ENCODE measurements at regions not wholly inside any gene's neighbourhood (a gene's known extent, or its start where the extent isn't known, plus 50 kb on each side); places are given as distances from the start of the nearest gene placed in this dataset.

GRCh38 chr5:52682492-52682891 is 105.2 kb upstream of the ITGA1 start:
- TF ChIP-seq, protein P1, sequence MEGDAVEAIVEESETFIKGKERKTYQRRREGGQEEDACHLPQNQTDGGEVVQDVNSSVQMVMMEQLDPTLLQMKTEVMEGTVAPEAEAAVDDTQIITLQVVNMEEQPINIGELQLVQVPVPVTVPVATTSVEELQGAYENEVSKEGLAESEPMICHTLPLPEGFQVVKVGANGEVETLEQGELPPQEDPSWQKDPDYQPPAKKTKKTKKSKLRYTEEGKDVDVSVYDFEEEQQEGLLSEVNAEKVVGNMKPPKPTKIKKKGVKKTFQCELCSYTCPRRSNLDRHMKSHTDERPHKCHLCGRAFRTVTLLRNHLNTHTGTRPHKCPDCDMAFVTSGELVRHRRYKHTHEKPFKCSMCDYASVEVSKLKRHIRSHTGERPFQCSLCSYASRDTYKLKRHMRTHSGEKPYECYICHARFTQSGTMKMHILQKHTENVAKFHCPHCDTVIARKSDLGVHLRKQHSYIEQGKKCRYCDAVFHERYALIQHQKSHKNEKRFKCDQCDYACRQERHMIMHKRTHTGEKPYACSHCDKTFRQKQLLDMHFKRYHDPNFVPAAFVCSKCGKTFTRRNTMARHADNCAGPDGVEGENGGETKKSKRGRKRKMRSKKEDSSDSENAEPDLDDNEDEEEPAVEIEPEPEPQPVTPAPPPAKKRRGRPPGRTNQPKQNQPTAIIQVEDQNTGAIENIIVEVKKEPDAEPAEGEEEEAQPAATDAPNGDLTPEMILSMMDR (IDR thresholded peaks at IDR 0.05; ENCODE audit: low read depth, low read length): no peak
- H3K4me3 ChIP-seq (ENCODE audit: low read depth, low read length): no peak overlapping the region

- no peak overlapping the region for H3K4me3 ChIP-seq (ENCODE audit: low read depth, low read length)
- TF ChIP-seq, protein P1 (IDR thresholded peaks at IDR 0.05; ENCODE audit: low read depth, low read length): no peak
Observed at GRCh38 chr5:52684051-52684450, 103.7 kb upstream of the ITGA1 start.

- TF ChIP-seq, protein P1 (IDR thresholded peaks at IDR 0.05; ENCODE audit: low read depth, low read length): no peak
- H3K4me3 ChIP-seq (ENCODE audit: low read depth, low read length): no peak overlapping the region
Observed at GRCh38 chr5:52685566-52685965, 102.2 kb upstream of the ITGA1 start.

DNA sequence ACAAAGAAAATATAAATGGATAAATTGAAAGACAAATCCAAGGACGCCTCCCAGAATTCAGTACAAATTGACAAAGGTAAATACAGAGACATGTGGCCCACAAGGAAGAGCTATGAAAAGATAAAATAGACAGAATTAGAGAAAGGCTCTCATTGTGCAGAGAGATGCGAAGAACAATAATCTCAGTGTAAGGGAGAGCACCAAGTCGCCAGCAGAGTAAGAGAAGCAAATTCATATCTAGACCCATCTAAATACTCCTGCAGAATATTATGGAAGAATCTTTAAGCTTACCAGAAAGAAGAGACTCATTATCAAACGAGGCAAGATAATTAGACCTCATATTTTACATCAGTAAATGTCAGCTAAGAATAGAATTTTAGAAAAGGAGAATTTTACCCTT is 101.7 kb upstream of the ITGA1 start:
- TF ChIP-seq, protein P1 (IDR thresholded peaks at IDR 0.05; ENCODE audit: low read depth, low read length): no peak
- H3K4me3 ChIP-seq (ENCODE audit: low read depth, low read length): no peak overlapping the region

DNA sequence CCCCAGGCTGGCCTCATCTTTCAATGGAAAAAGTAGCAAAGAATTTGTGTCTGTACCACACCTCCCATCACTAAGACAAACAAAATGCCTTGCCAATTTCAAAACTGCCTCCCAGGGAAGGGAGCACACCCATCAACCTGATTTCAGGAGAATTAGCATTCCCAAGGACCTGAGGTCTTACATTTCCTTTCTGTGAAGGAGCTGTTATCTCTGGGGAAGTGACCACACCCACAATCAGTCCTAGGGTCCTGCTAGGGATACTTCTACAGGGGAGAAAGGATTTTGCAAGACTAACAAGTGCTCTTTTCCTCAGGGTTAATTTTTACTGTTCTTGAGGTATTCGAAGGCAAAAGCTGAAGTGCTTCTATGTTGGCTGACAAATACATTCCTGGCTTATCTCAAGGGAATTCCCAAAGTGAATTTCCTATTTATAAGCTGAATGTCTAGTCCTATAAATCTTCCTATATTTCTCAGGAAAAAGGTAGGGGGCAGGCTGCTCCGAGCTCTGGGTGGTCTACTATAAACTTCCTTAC is 97.4 kb upstream of the ITGA1 start:
- no peak overlapping the region for H3K4me3 ChIP-seq (ENCODE audit: low read depth, low read length)
- TF ChIP-seq, protein P1 (IDR thresholded peaks at IDR 0.05; ENCODE audit: low read depth, low read length): no peak

GRCh38 chr5:52692039-52692438 is 95.7 kb upstream of the ITGA1 start:
- H3K4me3 ChIP-seq (ENCODE audit: low read depth, low read length): no peak overlapping the region
- TF ChIP-seq, protein P1 (IDR thresholded peaks at IDR 0.05; ENCODE audit: low read depth, low read length): no peak

DNA sequence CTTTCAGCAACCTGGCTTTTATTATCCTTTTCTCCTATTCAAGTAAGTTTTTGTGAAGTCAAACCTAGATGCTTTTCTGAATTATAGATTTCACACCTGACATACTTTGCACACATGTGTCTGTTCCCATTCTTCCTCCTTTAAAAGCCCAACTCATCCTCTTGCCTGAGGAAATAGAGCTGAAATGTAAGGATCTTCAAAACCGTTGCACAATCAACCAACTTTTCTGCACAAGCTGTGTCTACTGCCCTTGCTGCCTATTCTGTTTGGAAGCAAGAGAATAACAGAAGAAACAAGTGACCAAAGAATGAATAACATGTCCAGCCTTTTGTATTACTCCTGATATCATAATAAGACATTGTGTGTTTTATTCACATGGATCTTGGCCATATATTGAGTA is 95.1 kb upstream of the ITGA1 start:
- no peak overlapping the region for H3K4me3 ChIP-seq (ENCODE audit: low read depth, low read length)
- TF ChIP-seq, protein P1 (IDR thresholded peaks at IDR 0.05; ENCODE audit: low read depth, low read length): no peak

Data from WI38 (cell line).